Activated naive CD4-positive, alpha-beta T cell treated with anti-CD3 and anti-CD28 coated beads for 36 hours (primary cell): ENCODE measurements at regions not wholly inside any gene's neighbourhood (a gene's known extent, or its start where the extent isn't known, plus 50 kb on each side); places are given as distances from the start of the nearest gene placed in this dataset.

Source experiments
- CTCF ChIA-PET: fragments of 350-600 bp; sonication (Branson Sonifier 250); formaldehyde crosslinking; loops from one replicate; lab custom pipeline; 2021; ENCODE audit warnings: antibody characterized with exemption; lab: Charles Lee
- DNase-seq: peaks from one replicate; pipeline ENCODE4 v3.0.0-alpha.2; 2020
- H3K27ac Mint-ChIP-seq: one replicate; pipeline ENCODE4 v1.8.0; 2021; ENCODE audit warnings: mild to moderate bottlenecking, mixed read lengths
- H3K27me3 Mint-ChIP-seq: one replicate; pipeline ENCODE4 v1.8.0; 2021; ENCODE audit warnings: low read depth, mixed read lengths
- H3K36me3 Mint-ChIP-seq: one replicate; pipeline ENCODE4 v1.8.0; 2021; ENCODE audit warnings: low read depth, mixed read lengths
- H3K4me1 Mint-ChIP-seq: one replicate; pipeline ENCODE4 v1.8.0; 2021; ENCODE audit warnings: low read depth, mixed read lengths
- H3K4me3 Mint-ChIP-seq: one replicate; pipeline ENCODE4 v1.8.0; 2021; ENCODE audit warnings: mild to moderate bottlenecking, moderate library complexity, mixed read lengths
- H3K9me3 Mint-ChIP-seq: one replicate; pipeline ENCODE4 v1.8.0; 2021; ENCODE audit warnings: mixed read lengths
- intact Hi-C: fragments of 100-400 bp; cut with micrococcal nuclease; formaldehyde crosslinking; loops from one replicate; pipeline ENCODE4 v1.15.1; 2023

DNA sequence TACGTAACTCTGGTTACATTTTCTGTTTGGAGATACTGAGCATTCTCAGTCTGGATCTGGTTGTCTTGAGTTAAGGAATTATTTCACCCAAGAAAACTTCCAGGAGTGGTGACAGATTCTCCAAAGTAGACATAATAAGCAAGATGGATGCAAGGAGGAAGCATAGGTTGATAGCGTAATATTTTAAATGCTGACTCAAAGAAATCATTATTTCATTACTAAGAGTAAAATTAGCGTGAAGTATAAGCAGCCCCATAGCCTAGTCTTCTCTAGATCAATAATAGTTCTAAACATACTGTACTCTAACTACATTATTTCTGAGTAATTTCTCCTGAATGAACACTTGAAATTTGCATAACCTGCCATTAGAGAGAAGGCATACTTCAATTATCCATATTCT lies 57.5 kb upstream of the MS4A8 start:
- no peak for DNase-seq
- no peak overlapping the region for H3K4me3 Mint-ChIP-seq
- H3K36me3 Mint-ChIP-seq, result no peaks in the 10 kb centered on the region
- peaks cover 3% of the 10 kb centered on the region for H3K27me3 Mint-ChIP-seq
- no peak overlapping the region for H3K27ac Mint-ChIP-seq
- CTCF ChIA-PET, result no interaction called here
- peaks cover 5% of the 10 kb centered on the region for H3K9me3 Mint-ChIP-seq
- intact Hi-C loops, result no loop called here
- no peaks in the 10 kb centered on the region for H3K4me1 Mint-ChIP-seq

DNA sequence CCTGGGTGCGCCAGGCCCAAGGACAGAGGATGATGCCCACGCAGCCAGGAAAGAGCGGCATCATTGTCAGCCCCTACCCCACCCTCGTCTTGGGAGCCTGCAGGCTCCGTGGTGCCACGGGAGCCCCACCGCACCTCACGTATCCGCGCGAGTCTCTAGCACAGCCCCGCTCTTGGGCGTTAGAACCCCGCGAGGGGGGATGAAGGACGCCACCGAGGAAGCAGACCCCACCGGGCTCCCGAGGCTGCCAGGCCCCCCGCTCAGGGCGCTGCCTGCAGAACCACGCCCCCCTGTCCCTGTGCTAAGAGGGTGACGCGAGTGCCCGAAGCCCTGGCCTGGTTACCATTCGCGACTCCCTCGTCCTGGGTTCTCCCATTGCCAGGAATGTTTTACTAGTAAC lies 52.3 kb upstream of the MS4A8 start:
- CTCF ChIA-PET, result no interaction called here
- no peaks in the 10 kb centered on the region for H3K36me3 Mint-ChIP-seq
- H3K27me3 Mint-ChIP-seq, result peaks cover 5% of the 10 kb centered on the region
- no peak for DNase-seq
- H3K27ac Mint-ChIP-seq, result no peak overlapping the region
- intact Hi-C loops, result no loop called here
- H3K9me3 Mint-ChIP-seq, result peaks cover 7% of the 10 kb centered on the region
- no peaks in the 10 kb centered on the region for H3K4me1 Mint-ChIP-seq
- no peak overlapping the region for H3K4me3 Mint-ChIP-seq
